OCI-LY7 (cell line): ENCODE measurements at regions not wholly inside any gene's neighbourhood (a gene's known extent, or its start where the extent isn't known, plus 50 kb on each side); places are given as distances from the start of the nearest gene placed in this dataset.

Experiments
- BruUV-seq: library from RNA; stranded (reverse); fragments of 400-500 nt; replicated peaks from 2 replicates; lab custom pipeline; 2021; lab: Mats Ljungman, UMichigan
- CTCF ChIA-PET: fragments of 300-600 bp; sonication (Branson Sonifier 250); formaldehyde crosslinking; loops from one replicate; lab custom pipeline; 2022; ENCODE audit warnings: antibody characterized with exemption; ENCODE audit not compliant: unreplicated experiment; lab: Charles Lee
- POLR2A ChIA-PET: fragments of 300-600 bp; sonication (Branson Sonifier 250); formaldehyde crosslinking; loops from one replicate; lab custom pipeline; 2022; ENCODE audit warnings: antibody characterized with exemption; lab: Charles Lee
- DNase-seq: peaks from one replicate; pipeline ENCODE4 v3.0.0-alpha.2; 2015; ENCODE audit warnings: low spot score
- H2AFZ ChIP-seq: fragments of 200-600 bp; sonication (generic), shearing (Covaris generic); 2 replicates; pipeline ENCODE4 v1.6.1; 2014; ENCODE audit warnings: mild to moderate bottlenecking, antibody characterized with exemption, low read length, moderate library complexity
- H3K27ac ChIP-seq: fragments of 200-600 bp; sonication (generic); 2 replicates; pipeline ENCODE4 v1.5.1; 2014; ENCODE audit warnings: mixed run types, low read depth, mild to moderate bottlenecking, moderate library complexity, low read length, inconsistent platforms; ENCODE audit not compliant: poor library complexity, severe bottlenecking
- H3K36me3 ChIP-seq: fragments of 200-600 bp; sonication (generic); 2 replicates; pipeline ENCODE4 v1.6.1; 2014; ENCODE audit warnings: mild to moderate bottlenecking, antibody characterized with exemption, low read length, moderate library complexity, mixed read lengths; ENCODE audit not compliant: insufficient read depth
- H3K4me1 ChIP-seq: fragments of 200-600 bp; sonication (generic); 2 replicates; pipeline ENCODE4 v1.5.1; 2014; ENCODE audit warnings: mild to moderate bottlenecking, low read length; ENCODE audit not compliant: insufficient read depth, poor library complexity, severe bottlenecking
- H3K4me2 ChIP-seq: fragments of 200-600 bp; sonication (generic); 2 replicates; pipeline ENCODE4 v1.6.1; 2014; ENCODE audit warnings: mild to moderate bottlenecking, low read length
- H3K4me3 ChIP-seq: fragments of 200-600 bp; sonication (generic); 2 replicates; pipeline ENCODE4 v1.5.1; 2014; ENCODE audit warnings: mild to moderate bottlenecking, low read depth, low read length; ENCODE audit not compliant: poor library complexity, severe bottlenecking
- H3K79me2 ChIP-seq: fragments of 200-600 bp; sonication (generic); 2 replicates; pipeline ENCODE4 v1.6.1; 2016; ENCODE audit warnings: low read depth, mild to moderate bottlenecking, low read length, moderate library complexity, mixed read lengths; ENCODE audit not compliant: insufficient read depth
- H3K9me2 ChIP-seq: fragments of 200-600 bp; sonication (generic); 2 replicates; pipeline ENCODE4 v1.6.1; 2016; ENCODE audit warnings: mild to moderate bottlenecking, low read length, mixed read lengths; ENCODE audit not compliant: insufficient read depth
- H3K9me3 ChIP-seq: fragments of 200-600 bp; sonication (generic); 2 replicates; pipeline ENCODE4 v1.6.1; 2014; ENCODE audit warnings: mild to moderate bottlenecking, mixed run types, low read length, mixed read lengths
- H4K20me1 ChIP-seq: fragments of 200-600 bp; sonication (generic); 2 replicates; pipeline ENCODE4 v1.6.1; 2014; ENCODE audit warnings: mild to moderate bottlenecking, antibody characterized with exemption, low read length, moderate library complexity, mixed read lengths; ENCODE audit not compliant: insufficient read depth
- CTCF ChIP-seq: fragments of 200-600 bp; sonication (generic); conservative IDR thresholded peaks from 2 replicates; pipeline ENCODE4 v1.5.1; 2014; ENCODE audit warnings: mild to moderate bottlenecking, antibody characterized with exemption, low read length, moderate library complexity, mixed read lengths
- EZH2phosphoT487 ChIP-seq: fragments of 200-600 bp; sonication (generic); IDR thresholded peaks from 2 replicates; pipeline ENCODE4 v1.6.1; 2018; ENCODE audit warnings: low read depth, borderline replicate concordance, mild to moderate bottlenecking, mixed run types, antibody characterized with exemption, low read length, moderate library complexity, mixed read lengths
- intact Hi-C: fragments of 100-400 bp; cut with micrococcal nuclease; formaldehyde crosslinking; loops from one replicate; pipeline ENCODE4 v1.10.0; 2022; ENCODE audit not compliant: unreplicated experiment

- no peaks in the 10 kb centered on the region for H3K4me1 ChIP-seq
- intact Hi-C loops, result no loop called here
- no TSS peak for BruUV-seq
- H3K4me2 ChIP-seq, result no peak overlapping the region
- no peaks in the 10 kb centered on the region for H3K9me3 ChIP-seq
- H3K4me3 ChIP-seq, result no peak overlapping the region
- H3K79me2 ChIP-seq, result no peaks in the 10 kb centered on the region
- CTCF ChIA-PET, result no interaction called here
- H3K36me3 ChIP-seq, result no peaks in the 10 kb centered on the region
- POLR2A ChIA-PET, result no interaction called here
- H3K27ac ChIP-seq, result no peak overlapping the region
- DNase-seq, result no peak
- H4K20me1 ChIP-seq, result no peaks in the 10 kb centered on the region
- TF ChIP-seq EZH2phosphoT487 (no peak), CTCF (no peak)
- no peak overlapping the region for H2AFZ ChIP-seq
- H3K9me2 ChIP-seq, result no peaks in the 10 kb centered on the region
Measured at GRCh38 chr7:98462911-98463633, 62.2 kb upstream of the BAIAP2L1 start.

GRCh38 chr7:98460902-98461301 lies 60.0 kb upstream of the BAIAP2L1 start:
- Histone ChIP-seq H3K9me2 (no peaks in the 10 kb centered on the region), H2AFZ (no peak overlapping the region), H3K4me1 (no peaks in the 10 kb centered on the region), H4K20me1 (no peaks in the 10 kb centered on the region), H3K4me2 (no peak overlapping the region), H3K27ac (no peak overlapping the region), H3K79me2 (no peaks in the 10 kb centered on the region), H3K4me3 (no peak overlapping the region), H3K9me3 (no peaks in the 10 kb centered on the region), H3K36me3 (no peaks in the 10 kb centered on the region)
- DNase-seq, result no peak
- CTCF ChIA-PET, result no interaction called here
- POLR2A ChIA-PET, result interaction anchor here (0.7 kb wide), 1 partner anchor 9 kb away, joined by 3 read pairs; no protein-coding TSS in a partner anchor
- intact Hi-C loops, result no loop called here
- TF ChIP-seq EZH2phosphoT487 (no peak), CTCF (no peak)
- BruUV-seq, result no TSS peak

GRCh38 chr7:98459529-98459928 lies 58.6 kb upstream of the BAIAP2L1 start:
- no peaks in the 10 kb centered on the region for H3K9me2 ChIP-seq
- DNase-seq, result no peak
- ChIA-PET CTCF (no interaction called here), POLR2A (interaction anchor here (0.6 kb wide), 1 partner anchor 42 kb away, joined by 3 read pairs; no protein-coding TSS in a partner anchor)
- no peaks in the 10 kb centered on the region for H3K4me1 ChIP-seq
- no peaks in the 10 kb centered on the region for H3K36me3 ChIP-seq
- intact Hi-C loops, result no loop called here
- H3K4me2 ChIP-seq, result no peak overlapping the region
- no peaks in the 10 kb centered on the region for H3K9me3 ChIP-seq
- no peak overlapping the region for H3K27ac ChIP-seq
- no peak for TF ChIP-seq CTCF
- no peak for TF ChIP-seq EZH2phosphoT487
- H2AFZ ChIP-seq, result no peak overlapping the region
- H3K79me2 ChIP-seq, result no peaks in the 10 kb centered on the region
- no TSS peak for BruUV-seq
- no peak overlapping the region for H3K4me3 ChIP-seq
- no peaks in the 10 kb centered on the region for H4K20me1 ChIP-seq
